H1 (cell line): ENCODE measurements at regions not wholly inside any gene's neighbourhood (a gene's known extent, or its start where the extent isn't known, plus 50 kb on each side); places are given as distances from the start of the nearest gene placed in this dataset.

Source experiments
- CTCF ChIA-PET: fragments of 300-600 bp; sonication (Branson Sonifier 250); formaldehyde crosslinking; loops from one replicate; lab custom pipeline; 2021; ENCODE audit not compliant: partially characterized antibody; lab: Charles Lee
- POLR2A ChIA-PET: fragments of 300-600 bp; sonication (Branson Sonifier 250); formaldehyde crosslinking; loops from one replicate; lab custom pipeline; 2021; ENCODE audit warnings: inconsistent platforms; ENCODE audit not compliant: partially characterized antibody; lab: Charles Lee
- DNase-seq, 2 experiments: peaks; one replicate each; pipeline versions ENCODE4 v3.0.0 to v3.0.0-alpha.2; 2010 to 2022; ENCODE audit warnings: low spot score in 2 of 2, low read depth in 1 of 2, mixed read lengths in 1 of 2
- FAIRE-seq: peaks from 2 replicates; lab custom pipeline; 2011; peaks lifted over from hg19 to GRCh38; lab: Jason Lieb, UNC
- H2AFZ ChIP-seq: 2 replicates; pipeline ENCODE4 v1.8.1; 2012; ENCODE audit warnings: low read length, inconsistent platforms
- H2AK5ac ChIP-seq: 2 replicates; pipeline ENCODE4 v1.6.1; 2013; ENCODE audit warnings: low read depth, low read length
- H2BK120ac ChIP-seq: replicated peaks from 2 replicates; pipeline ENCODE3; 2013; ENCODE audit warnings: low read depth, low read length, inconsistent platforms
- H2BK12ac ChIP-seq: 2 replicates; pipeline ENCODE4 v1.6.1; 2013; ENCODE audit warnings: low read depth, low read length
- H2BK15ac ChIP-seq: 2 replicates; pipeline ENCODE4 v1.6.1; 2013; ENCODE audit warnings: low read length
- H2BK20ac ChIP-seq: 2 replicates; pipeline ENCODE4 v1.6.1; 2013; ENCODE audit warnings: low read length
- H2BK5ac ChIP-seq: 2 replicates; pipeline ENCODE4 v1.6.1; 2013; ENCODE audit warnings: low read depth, low read length
- H3K14ac ChIP-seq: 2 replicates; pipeline ENCODE4 v1.6.1; 2013; ENCODE audit warnings: inconsistent platforms; ENCODE audit not compliant: insufficient read length
- H3K18ac ChIP-seq: 2 replicates; pipeline ENCODE4 v1.6.1; 2013; ENCODE audit warnings: low read length; ENCODE audit errors: extremely low read depth
- H3K23ac ChIP-seq: 2 replicates; pipeline ENCODE4 v1.6.1; 2013; ENCODE audit warnings: inconsistent platforms; ENCODE audit not compliant: insufficient read length
- H3K23me2 ChIP-seq: 2 replicates; pipeline ENCODE4 v1.6.1; 2013; ENCODE audit warnings: low read depth, low read length
- H3K27ac ChIP-seq: 2 replicates; pipeline ENCODE4 v1.6.1; 2011; ENCODE audit warnings: low read depth, low read length, inconsistent platforms
- H3K27me3 ChIP-seq, 4 experiments: replicated peaks in 1 of 4; 1 replicate in 1 of 4; 2 replicates in 3 of 4; pipeline versions ENCODE4 v1.6.1 to v1.8.1; 2011 to 2013; ENCODE audit warnings: low read length in 3 of 4, mild to moderate bottlenecking in 3 of 4, inconsistent platforms in 2 of 4, mixed read lengths in 2 of 4, moderate library complexity in 1 of 4; ENCODE audit not compliant: control insufficient read depth in 3 of 4, insufficient read depth in 3 of 4; ENCODE audit errors: extremely low read depth in 1 of 4
- H3K36me3 ChIP-seq, 4 experiments: 2 replicates each; pipeline versions ENCODE4 v1.6.1 to v1.8.1; 2011 to 2013; ENCODE audit warnings: mild to moderate bottlenecking in 4 of 4, low read length in 3 of 4, moderate library complexity in 2 of 4, control low read depth in 1 of 4, inconsistent platforms in 1 of 4; ENCODE audit not compliant: insufficient read depth in 4 of 4, control insufficient read depth in 2 of 4
- H3K4ac ChIP-seq: replicated peaks from 2 replicates; pipeline ENCODE3; 2013; ENCODE audit warnings: low read length, low read depth, mixed read lengths, inconsistent platforms; ENCODE audit not compliant: insufficient read length
- H3K4me1 ChIP-seq, 4 experiments: replicated peaks in 1 of 4; 1 replicate in 1 of 4; 2 replicates in 3 of 4; pipeline versions ENCODE4 v1.6.1 to v1.8.1; 2011 to 2013; ENCODE audit warnings: low read length in 3 of 4, inconsistent platforms in 2 of 4, mixed read lengths in 1 of 4; ENCODE audit not compliant: insufficient read depth in 4 of 4, control insufficient read depth in 3 of 4
- H3K4me2 ChIP-seq, 2 experiments: 2 replicates each; pipeline versions ENCODE4 v1.6.1 to v1.8.1; 2011 to 2013; ENCODE audit warnings: low read depth in 2 of 2, low read length in 2 of 2, control low read depth in 1 of 2, inconsistent platforms in 1 of 2, mild to moderate bottlenecking in 1 of 2; ENCODE audit not compliant: insufficient read depth in 1 of 2
- H3K4me3 ChIP-seq, 4 experiments: fragments of 200-600, 300-600 bp in 1 of 4; sonication (generic), shearing (Covaris generic), sonication (Bioruptor Twin) in 1 of 4; 2 replicates each; pipeline versions ENCODE4 v1.5.1 to v1.8.1; 2011 to 2016; ENCODE audit warnings: low read length in 4 of 4, low read depth in 3 of 4, control low read depth in 2 of 4, inconsistent platforms in 2 of 4, mild to moderate bottlenecking in 2 of 4, mixed read lengths in 1 of 4, moderate library complexity in 1 of 4; ENCODE audit not compliant: insufficient read depth in 2 of 4; ENCODE audit errors: extremely low read depth in 1 of 4
- H3K56ac ChIP-seq: replicated peaks from 2 replicates; pipeline ENCODE3; 2013; ENCODE audit warnings: low read depth, mild to moderate bottlenecking, mixed read lengths, low read length, inconsistent platforms; ENCODE audit not compliant: insufficient read length
- H3K79me1 ChIP-seq: 2 replicates; pipeline ENCODE4 v1.6.1; 2013; ENCODE audit warnings: low read depth, low read length, control low read depth
- H3K79me2 ChIP-seq, 2 experiments: 2 replicates each; pipeline versions ENCODE4 v1.6.1 to v1.8.1; 2012 to 2013; ENCODE audit warnings: low read length in 2 of 2, mild to moderate bottlenecking in 2 of 2, inconsistent platforms in 1 of 2; ENCODE audit not compliant: insufficient read depth in 2 of 2, control insufficient read depth in 1 of 2
- H3K9ac ChIP-seq, 4 experiments: replicated peaks in 1 of 4; 1 replicate in 1 of 4; 2 replicates in 3 of 4; pipeline versions ENCODE4 v1.6.1 to v1.8.1; 2011 to 2013; ENCODE audit warnings: low read depth in 3 of 4, low read length in 3 of 4, control low read depth in 2 of 4, mild to moderate bottlenecking in 2 of 4, moderate library complexity in 2 of 4, inconsistent platforms in 1 of 4; ENCODE audit errors: extremely low read depth in 1 of 4
- H3K9me3 ChIP-seq, 2 experiments: 2 replicates each; pipeline versions ENCODE4 v1.6.1 to v1.8.1; 2012 to 2013; ENCODE audit warnings: mild to moderate bottlenecking in 2 of 2, moderate library complexity in 2 of 2, control low read depth in 1 of 2, inconsistent platforms in 1 of 2, low read depth in 1 of 2, low read length in 1 of 2, mixed read lengths in 1 of 2; ENCODE audit not compliant: insufficient read depth in 2 of 2
- H4K20me1 ChIP-seq, 2 experiments: replicated peaks in 1 of 2; 2 replicates each; pipeline versions ENCODE3 to v1.8.1; 2011 to 2013; ENCODE audit warnings: inconsistent platforms in 2 of 2, low read length in 2 of 2, mild to moderate bottlenecking in 1 of 2; ENCODE audit not compliant: insufficient read depth in 2 of 2, control insufficient read depth in 1 of 2
- H4K5ac ChIP-seq: 2 replicates; pipeline ENCODE4 v1.6.1; 2013; ENCODE audit warnings: low read length, low read depth, mixed read lengths, inconsistent platforms; ENCODE audit not compliant: insufficient read length
- H4K8ac ChIP-seq: 2 replicates; pipeline ENCODE4 v1.8.0; 2013; ENCODE audit warnings: mild to moderate bottlenecking, moderate library complexity, low read length, inconsistent platforms; ENCODE audit not compliant: insufficient read depth; ENCODE audit errors: extremely low read depth
- H4K91ac ChIP-seq: replicated peaks from 2 replicates; pipeline ENCODE3; 2013; ENCODE audit warnings: low read length, mixed read lengths, inconsistent platforms; ENCODE audit not compliant: insufficient read length
- ATF2 ChIP-seq: IDR thresholded peaks from 2 replicates; pipeline ENCODE4 v1.6.1; 2012; ENCODE audit warnings: low read length, inconsistent platforms
- BACH1 ChIP-seq: IDR thresholded peaks from 2 replicates; pipeline ENCODE4 v1.6.1; 2012; ENCODE audit warnings: low read length, improper control_type of control experiment
- CBX5 ChIP-seq: fragments of 300-800, 300-1000 bp; sonication (generic); IDR thresholded peaks from 2 replicates; pipeline ENCODE4 v1.7.1; 2016; ENCODE audit warnings: antibody characterized with exemption, low read length, low read depth
- CEBPB ChIP-seq: IDR thresholded peaks from 2 replicates; pipeline ENCODE4 v1.6.1; 2012; ENCODE audit warnings: low read depth, low read length
- CHD2 ChIP-seq: IDR thresholded peaks from 2 replicates; pipeline ENCODE4 v1.6.1; 2012; ENCODE audit warnings: low read length, improper control_type of control experiment
- FOSL1 ChIP-seq: IDR thresholded peaks from 2 replicates; pipeline ENCODE4 v1.6.1; 2011; ENCODE audit warnings: mild to moderate bottlenecking, low read depth, low read length, moderate library complexity; ENCODE audit not compliant: insufficient read depth
- GTF2F1 ChIP-seq: IDR thresholded peaks from 2 replicates; pipeline ENCODE4 v1.6.1; 2012; ENCODE audit warnings: low read depth, low read length, improper control_type of control experiment, borderline replicate concordance
- POLR2AphosphoS5 ChIP-seq: IDR thresholded peaks from 2 replicates; pipeline ENCODE4 v1.6.1; 2011; ENCODE audit warnings: low read depth, low read length
- RBBP5 ChIP-seq: IDR thresholded peaks from 2 replicates; pipeline ENCODE4 v1.7.1; 2012; ENCODE audit warnings: low read depth, mild to moderate bottlenecking, inconsistent platforms, low read length, moderate library complexity, borderline replicate concordance
- RXRA ChIP-seq: IDR thresholded peaks from 2 replicates; pipeline ENCODE4 v1.6.1; 2011; ENCODE audit warnings: low read depth, mild to moderate bottlenecking, low read length, moderate library complexity; ENCODE audit not compliant: insufficient read depth
- SAP30 ChIP-seq: fragments of 300-600 bp; sonication (generic); IDR thresholded peaks from 2 replicates; pipeline ENCODE4 v1.7.1; 2012; ENCODE audit warnings: low read length, moderate library complexity, mild to moderate bottlenecking, inconsistent platforms; ENCODE audit not compliant: insufficient read depth, insufficient replicate concordance
- SP1 ChIP-seq: IDR thresholded peaks from 2 replicates; pipeline ENCODE4 v1.6.1; 2011; ENCODE audit warnings: low read depth, low read length
- SP2 ChIP-seq: IDR thresholded peaks from 2 replicates; pipeline ENCODE4 v1.6.1; 2012; ENCODE audit warnings: mild to moderate bottlenecking, low read length, inconsistent platforms
- TAF1 ChIP-seq: IDR thresholded peaks from 2 replicates; pipeline ENCODE4 v1.6.1; 2011; ENCODE audit warnings: mild to moderate bottlenecking, low read depth, low read length
- TCF12 ChIP-seq: IDR thresholded peaks from 2 replicates; pipeline ENCODE4 v1.6.1; 2011; ENCODE audit warnings: low read depth, mild to moderate bottlenecking, low read length
- WGBS, 2 experiments: shearing (Covaris generic) in 1 of 2; methylation state at CpG; one replicate each; pipeline versions ENCODE4 v1.1.6 to v1.1.7; 2013 to 2015; ENCODE audit warnings: low lambda C conversion rate in 2 of 2, mixed read lengths in 2 of 2, inconsistent platforms in 1 of 2, low coverage in 1 of 2, missing lambda C conversion rate in 1 of 2; ENCODE audit not compliant: insufficient replicate concordance in 2 of 2, insufficient coverage in 1 of 2, insufficient read length in 1 of 2; ENCODE audit errors: extremely low coverage in 1 of 2, missing lambda C conversion rate in 1 of 2; 5-methylcytosine and 5-hydroxymethylcytosine counted together

GRCh38 chr18:73283788-73284187 is 416.0 kb upstream of the NETO1 start:
- Histone ChIP-seq H2BK120ac (no peak overlapping the region), H4K20me1 (no peaks in the 10 kb centered on the region), H2BK12ac (no peak overlapping the region), H3K14ac (no peak overlapping the region), H3K9me3 (no peaks in the 10 kb centered on the region), H3K4ac (no peak overlapping the region), H2AFZ (no peak overlapping the region), H4K8ac (no peak overlapping the region), H3K56ac (no peak overlapping the region), H2BK5ac (no peak overlapping the region), H3K23me2 (no peaks in the 10 kb centered on the region), H4K91ac (no peak overlapping the region), H4K5ac (no peak overlapping the region), H3K79me1 (no peaks in the 10 kb centered on the region), H3K79me2 (no peaks in the 10 kb centered on the region), H3K27ac (no peak overlapping the region), H3K23ac (no peak overlapping the region), H2BK15ac (no peak overlapping the region), H3K4me3 (no peak overlapping the region), H3K4me1 (peaks cover 0 to 3% (median 0%) of the 10 kb centered on the region in 4 experiments; a peak in 1 of 7 replicates), H2AK5ac (no peak overlapping the region), H3K4me2 (no peak overlapping the region), H3K18ac (no peak overlapping the region), H3K36me3 (no peaks in the 10 kb centered on the region), H2BK20ac (no peak overlapping the region), H3K9ac (no peak overlapping the region), H3K27me3 (no peaks in the 10 kb centered on the region)
- DNase-seq (no peak), FAIRE-seq (no peak)
- POLR2A ChIA-PET: no interaction called here
- CTCF ChIA-PET: no interaction called here
- 98% methylated on average over 5 of the region's 5 CpGs; no CpG with 5 or more reads in 1 of the 2 experiments for WGBS, 2 experiments
- TF ChIP-seq BACH1: no peak
- no peak for TF ChIP-seq FOSL1
- no peak for TF ChIP-seq RXRA
- TF ChIP-seq POLR2AphosphoS5: no peak
- no peak for TF ChIP-seq GTF2F1
- TF ChIP-seq TAF1: no peak
- TF ChIP-seq ATF2: no peak
- TF ChIP-seq TCF12: no peak
- no peak for TF ChIP-seq RBBP5
- TF ChIP-seq SP2: no peak
- TF ChIP-seq CHD2: no peak
- no peak for TF ChIP-seq SP1
- TF ChIP-seq CEBPB: no peak
- no peak for TF ChIP-seq SAP30
- no peak for TF ChIP-seq CBX5
